Ishikawa (cell line): ENCODE measurements at regions not wholly inside any gene's neighbourhood (a gene's known extent, or its start where the extent isn't known, plus 50 kb on each side); places are given as distances from the start of the nearest gene placed in this dataset.

ENCODE experiments used
- EP300 ChIP-seq: IDR thresholded peaks from 2 replicates; pipeline ENCODE4 v1.6.1; 2012; ENCODE audit warnings: borderline replicate concordance
- TAF1 ChIP-seq: IDR thresholded peaks from 2 replicates; pipeline ENCODE4 v1.6.1; 2012; ENCODE audit warnings: low read depth, mild to moderate bottlenecking
- TCF12 ChIP-seq: IDR thresholded peaks from 2 replicates; pipeline ENCODE4 v1.6.1; 2012; ENCODE audit warnings: low read depth
- TF ChIP-seq, protein P1 (sequence below): IDR thresholded peaks from 2 replicates; pipeline ENCODE4 v1.6.1; 2012

DNA sequence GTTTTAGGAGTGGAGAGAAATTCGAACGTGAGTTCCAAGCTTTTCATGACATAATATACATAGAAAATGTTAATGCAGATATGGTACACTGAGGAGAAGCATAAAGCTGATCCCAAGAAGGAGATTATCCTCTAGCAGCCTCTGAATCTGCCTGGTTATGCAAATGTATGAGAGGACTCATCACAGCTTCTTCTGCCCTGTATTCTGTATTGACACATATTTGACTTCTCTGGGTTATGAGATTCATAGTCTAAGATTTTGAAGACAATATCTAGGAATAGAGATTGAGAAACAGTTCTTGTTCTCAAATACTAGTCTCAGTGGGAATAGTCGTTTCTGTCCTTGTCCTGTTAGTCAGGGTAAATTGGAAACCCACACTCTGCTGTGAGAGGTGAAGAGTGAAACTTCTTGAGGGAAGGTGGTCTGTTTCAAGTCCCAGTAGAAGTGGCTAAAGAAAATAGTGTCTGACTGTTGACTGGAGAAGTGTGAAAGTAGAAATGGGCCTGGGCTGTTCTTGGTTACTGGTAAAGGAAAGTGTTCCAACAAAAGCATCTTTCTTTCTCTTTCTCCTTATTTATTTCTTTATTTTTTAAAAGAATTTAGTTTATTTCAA, 1356.6 kb downstream of the SLITRK5 start:
- no peak for TF ChIP-seq EP300
- TF ChIP-seq TAF1 = no peak
- TF ChIP-seq, protein P1, sequence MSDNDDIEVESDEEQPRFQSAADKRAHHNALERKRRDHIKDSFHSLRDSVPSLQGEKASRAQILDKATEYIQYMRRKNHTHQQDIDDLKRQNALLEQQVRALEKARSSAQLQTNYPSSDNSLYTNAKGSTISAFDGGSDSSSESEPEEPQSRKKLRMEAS = no peak
- no peak for TF ChIP-seq TCF12
